Right cardiac atrium (tissue), 5 donors: ENCODE measurements at regions not wholly inside any gene's neighbourhood (a gene's known extent, or its start where the extent isn't known, plus 50 kb on each side); places are given as distances from the start of the nearest gene placed in this dataset.

Experiments used
- ATAC-seq, 2 donors: fragments of 200-7000 bp; cut with Tn5 transposase; one replicate each; pipeline versions ENCODE4 v1.8.0 to v1.9.1; 2020; ENCODE audit warnings: moderate library complexity in 2 of 2, mild to moderate bottlenecking in 1 of 2
- DNase-seq, 3 donors: peaks; one replicate each; pipeline ENCODE4 v3.0.0-alpha.2; 2020
- H3K27ac ChIP-seq: one replicate; pipeline ENCODE4 v1.5.1; 2013; ENCODE audit warnings: mild to moderate bottlenecking, low read length, control low read depth, moderate library complexity
- H3K27me3 ChIP-seq: one replicate; pipeline ENCODE4 v1.6.1; 2013; ENCODE audit not compliant: control insufficient read depth, insufficient read depth
- H3K4me1 ChIP-seq: one replicate; pipeline ENCODE4 v1.6.1; 2013; ENCODE audit warnings: low read length; ENCODE audit not compliant: control insufficient read depth, insufficient read depth
- H3K4me3 ChIP-seq: one replicate; pipeline ENCODE4 v1.5.1; 2013; ENCODE audit warnings: low read length, control low read depth
- H3K9me3 ChIP-seq: one replicate; pipeline ENCODE4 v1.6.1; 2013; ENCODE audit warnings: low read length; ENCODE audit not compliant: control insufficient read depth
- WGBS: extraction: QIAGEN DNeasy Blood & Tissue Kit; methylation state at CpG from one replicate; pipeline ENCODE4 v1.1.7; 2013; 5-methylcytosine and 5-hydroxymethylcytosine counted together
- intact Hi-C, 4 donors: fragments of 100-400 bp; cut with DNase I; formaldehyde crosslinking; loops; one replicate each; pipeline versions ENCODE4 v1.11.0 to v1.14.0; 2022 to 2023
- donor health status: healthy with polysubstance abuse.
- donor health status: DM: no; HTN: yes; CAD: no.
- donor health status: DM: no; HTN: no; CAD: no.
- donor health status: DM: no; HTN: yes; CAD: no; lungs with severe emphysema.
- donor health status: DM: yes; HTN: yes; CAD: no.

DNA sequence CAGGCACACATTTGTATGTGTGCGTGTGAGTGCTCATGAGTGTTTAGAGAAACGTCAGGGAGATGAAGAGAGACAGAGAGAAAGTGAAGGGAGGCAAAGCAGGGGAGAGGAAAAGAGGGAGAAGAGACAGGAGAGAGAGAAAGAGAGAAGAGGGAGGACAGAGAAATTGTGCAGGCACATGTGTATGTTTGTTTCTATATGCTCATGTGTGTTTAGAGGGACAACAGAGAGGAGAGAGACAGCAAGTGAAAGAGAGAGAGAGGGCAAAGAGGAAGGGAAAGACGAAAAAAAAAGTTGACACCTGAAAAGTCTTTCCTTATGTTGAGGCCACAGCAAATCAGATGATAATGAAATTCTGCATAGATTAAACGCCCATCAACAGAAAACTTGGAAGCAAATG is 541.1 kb downstream of the TNS1 start:
- H3K9me3 ChIP-seq = no peaks in the 10 kb centered on the region
- H3K4me1 ChIP-seq = no peaks in the 10 kb centered on the region
- ATAC-seq (no peak), DNase-seq (no peak)
- no peak overlapping the region for H3K27ac ChIP-seq
- intact Hi-C loops = no loop called here
- 69% methylated on average over 4 of the region's 4 CpGs for WGBS
- no peak overlapping the region for H3K4me3 ChIP-seq
- no peaks in the 10 kb centered on the region for H3K27me3 ChIP-seq

DNA sequence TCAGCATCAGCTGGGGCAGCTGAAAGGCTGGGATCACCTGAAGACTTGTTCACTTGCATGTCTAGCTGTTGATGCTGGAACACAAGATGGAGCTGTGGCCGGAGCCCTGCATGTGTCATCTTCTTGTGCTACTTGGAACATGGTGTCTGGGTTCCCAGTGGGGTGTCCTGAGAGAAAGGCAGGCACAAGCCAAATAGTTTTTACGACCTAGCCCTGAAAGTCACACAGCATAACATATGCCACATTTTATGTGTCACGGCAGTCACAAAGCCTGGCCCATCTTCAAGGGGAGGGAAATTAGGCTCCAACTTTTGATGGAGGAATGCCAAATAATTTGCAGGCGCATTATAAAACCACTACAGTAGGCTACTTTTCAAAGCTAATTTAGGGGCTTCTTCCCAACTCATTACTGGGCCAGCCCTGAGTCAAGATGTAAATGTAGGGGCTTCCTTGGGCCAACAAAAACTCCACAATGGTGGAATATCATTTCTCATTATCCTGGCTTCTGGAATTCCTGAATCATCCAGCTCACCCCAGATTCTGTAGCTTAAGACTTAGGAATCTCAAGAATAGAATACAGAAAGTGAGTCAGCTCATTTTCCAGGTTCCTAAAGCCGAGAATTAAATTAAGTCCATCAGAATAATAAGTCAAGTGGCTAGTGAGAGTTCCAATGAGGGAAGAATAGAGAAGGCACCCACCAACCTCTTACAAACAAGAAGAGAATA is 543.0 kb downstream of the TNS1 start:
- Histone ChIP-seq H3K4me3 (no peak overlapping the region), H3K4me1 (no peaks in the 10 kb centered on the region), H3K27me3 (no peaks in the 10 kb centered on the region), H3K9me3 (no peaks in the 10 kb centered on the region), H3K27ac (no peak overlapping the region)
- WGBS = 71% methylated on average over 5 of the region's 5 CpGs
- intact Hi-C loops = no loop called here
- ATAC-seq (no peak), DNase-seq (no peak)

- no peaks in the 10 kb centered on the region for H3K9me3 ChIP-seq
- no peaks in the 10 kb centered on the region for H3K4me1 ChIP-seq
- intact Hi-C loops = no loop called here
- 98% methylated on average over 2 of the region's 2 CpGs for WGBS
- no peak overlapping the region for H3K27ac ChIP-seq
- no peaks in the 10 kb centered on the region for H3K27me3 ChIP-seq
- H3K4me3 ChIP-seq = no peak overlapping the region
- DNase-seq = no peak
- ATAC-seq = no peak
Observed at GRCh38 chr2:217459016-217459415, 543.8 kb downstream of the TNS1 start.

- 94% methylated on average over 2 of the region's 2 CpGs for WGBS
- Histone ChIP-seq H3K4me3 (no peak overlapping the region), H3K27ac (no peak overlapping the region), H3K4me1 (no peaks in the 10 kb centered on the region), H3K27me3 (no peaks in the 10 kb centered on the region), H3K9me3 (no peaks in the 10 kb centered on the region)
- no peak for DNase-seq
- intact Hi-C loops = no loop called here
- no peak for ATAC-seq
Observed at GRCh38 chr2:217456016-217456415, 546.8 kb downstream of the TNS1 start.

DNA sequence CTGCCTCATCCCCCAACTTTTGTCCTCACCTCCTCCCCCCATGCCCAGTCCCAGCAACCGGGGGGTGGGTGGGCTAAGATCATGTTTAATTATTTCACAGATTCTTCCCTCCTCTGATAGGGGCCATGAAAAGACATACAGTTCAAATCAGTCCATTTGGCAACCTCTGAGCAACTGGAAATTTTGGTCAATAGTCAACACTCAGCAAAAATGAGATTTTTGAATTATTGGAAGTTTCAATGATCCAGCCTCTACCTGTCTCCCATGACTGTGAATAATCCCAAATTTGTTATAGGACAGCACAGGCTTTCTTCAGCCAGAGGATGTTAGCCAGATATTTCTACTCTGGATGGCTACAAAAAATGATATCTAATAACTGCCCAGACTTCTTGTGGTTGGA is 549.9 kb downstream of the TNS1 start:
- no peak for ATAC-seq
- WGBS = 84% methylated on average over 1 of the region's 1 CpG
- Histone ChIP-seq H3K27ac (no peak overlapping the region), H3K9me3 (no peaks in the 10 kb centered on the region), H3K4me1 (no peaks in the 10 kb centered on the region), H3K4me3 (no peak overlapping the region), H3K27me3 (no peaks in the 10 kb centered on the region)
- no peak for DNase-seq
- intact Hi-C loops = no loop called here

DNA sequence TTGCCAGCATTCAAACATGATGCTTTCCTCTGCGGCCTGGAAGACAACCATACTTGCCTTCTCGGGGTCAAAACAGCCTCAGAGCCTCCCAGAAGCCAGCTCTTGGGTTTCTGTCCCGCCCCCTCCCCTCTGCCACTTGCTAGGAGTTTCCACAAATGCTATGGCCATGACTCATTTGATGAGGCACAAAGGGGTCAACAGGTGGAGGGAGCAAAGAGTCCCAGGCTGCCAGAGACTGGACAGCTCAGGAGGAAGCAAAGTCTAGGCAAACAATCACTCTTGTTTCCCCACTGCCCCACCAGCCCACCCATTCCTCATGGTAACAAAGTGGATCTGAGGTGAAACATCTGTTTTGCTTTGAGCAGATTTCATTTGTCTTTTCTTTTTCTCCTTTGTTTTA is 551.1 kb downstream of the TNS1 start:
- intact Hi-C loops = no loop called here
- H3K27me3 ChIP-seq = no peaks in the 10 kb centered on the region
- no peak for DNase-seq
- H3K9me3 ChIP-seq = no peaks in the 10 kb centered on the region
- H3K4me1 ChIP-seq = no peaks in the 10 kb centered on the region
- ATAC-seq = no peak
- H3K27ac ChIP-seq = no peak overlapping the region
- 92% methylated on average over 3 of the region's 3 CpGs for WGBS
- H3K4me3 ChIP-seq = no peak overlapping the region

DNA sequence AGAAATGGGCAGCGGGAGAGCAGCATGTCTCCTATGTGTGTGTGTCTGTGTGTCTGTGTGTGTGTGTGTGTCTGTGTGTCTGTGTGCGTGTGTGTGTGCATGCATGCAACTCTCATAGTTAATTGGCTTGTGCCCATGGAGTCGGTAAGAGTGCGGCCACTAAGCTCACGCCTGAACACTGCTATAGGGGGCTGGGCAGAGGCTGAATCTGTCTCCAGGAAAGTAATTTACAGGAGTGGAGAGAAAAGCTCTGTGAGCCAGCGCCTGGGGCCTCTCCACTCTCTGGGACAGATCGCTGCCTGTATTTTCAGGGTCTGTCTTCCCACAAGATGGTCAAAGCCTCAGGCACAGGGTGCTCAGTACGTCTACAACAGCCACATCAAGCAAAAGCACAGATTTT is 553.4 kb downstream of the TNS1 start:
- intact Hi-C loops = no loop called here
- Histone ChIP-seq H3K4me3 (no peak overlapping the region), H3K27ac (no peak overlapping the region), H3K9me3 (no peaks in the 10 kb centered on the region), H3K4me1 (no peaks in the 10 kb centered on the region), H3K27me3 (no peaks in the 10 kb centered on the region)
- 88% methylated on average over 8 of the region's 8 CpGs for WGBS
- ATAC-seq = no peak
- DNase-seq = no peak

GRCh38 chr2:217448860-217449259 is 553.9 kb downstream of the TNS1 start:
- no peaks in the 10 kb centered on the region for H3K27me3 ChIP-seq
- H3K9me3 ChIP-seq = no peaks in the 10 kb centered on the region
- 95% methylated on average over 5 of the region's 5 CpGs for WGBS
- H3K27ac ChIP-seq = no peak overlapping the region
- intact Hi-C loops = no loop called here
- no peak for ATAC-seq
- no peak for DNase-seq
- no peak overlapping the region for H3K4me3 ChIP-seq
- H3K4me1 ChIP-seq = no peaks in the 10 kb centered on the region

DNA sequence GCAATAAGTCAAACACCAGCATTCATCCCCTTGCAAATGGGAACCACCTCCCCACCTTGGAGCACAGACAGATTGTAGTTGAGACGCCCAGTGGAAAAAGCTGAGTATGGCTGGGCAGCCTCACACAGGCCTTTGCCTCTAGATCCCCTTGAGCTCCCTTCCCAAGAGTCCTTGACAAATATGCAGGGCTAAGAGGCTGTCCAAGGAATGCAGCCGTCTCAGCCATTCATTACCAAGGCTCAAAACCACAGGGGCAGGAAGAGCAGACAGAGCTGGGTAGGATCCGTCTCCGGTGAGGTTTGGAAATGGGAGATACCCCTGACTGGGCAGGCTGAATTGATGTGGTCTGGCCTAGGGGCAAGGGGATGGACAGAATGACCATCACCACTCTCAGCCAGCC is 557.1 kb downstream of the TNS1 start:
- ATAC-seq (peak in 1 of 2 donors; percentile 55), DNase-seq (peak in 1 of 3 donors; percentile 49)
- no peak overlapping the region for H3K4me3 ChIP-seq
- H3K9me3 ChIP-seq = no peaks in the 10 kb centered on the region
- WGBS = 79% methylated on average over 4 of the region's 4 CpGs
- H3K27ac ChIP-seq = no peak overlapping the region
- H3K4me1 ChIP-seq = no peaks in the 10 kb centered on the region
- H3K27me3 ChIP-seq = no peaks in the 10 kb centered on the region
- intact Hi-C loops = no loop called here

DNA sequence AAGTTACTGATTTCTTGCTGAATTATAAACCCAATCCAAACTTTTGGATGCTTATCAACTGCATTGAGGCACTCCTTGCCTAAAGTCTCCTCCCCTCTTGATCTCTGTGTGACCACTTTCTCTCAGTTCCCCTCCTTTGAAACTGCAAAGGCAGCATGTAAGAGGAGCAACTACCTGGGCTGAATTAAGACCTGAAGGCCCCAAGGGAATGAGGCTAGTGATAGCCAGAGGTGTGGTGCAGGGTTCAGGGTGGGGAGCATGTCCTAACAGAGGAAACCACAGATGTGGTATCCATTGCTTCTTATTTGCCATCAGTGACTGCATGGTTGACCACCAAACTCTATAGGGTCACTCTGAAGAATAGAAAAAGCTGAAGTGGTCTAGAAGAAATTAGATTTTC is 557.9 kb downstream of the TNS1 start:
- no peak overlapping the region for H3K4me3 ChIP-seq
- no peaks in the 10 kb centered on the region for H3K27me3 ChIP-seq
- H3K9me3 ChIP-seq = no peaks in the 10 kb centered on the region
- H3K27ac ChIP-seq = no peak overlapping the region
- ATAC-seq = no peak
- H3K4me1 ChIP-seq = no peaks in the 10 kb centered on the region
- intact Hi-C loops = no loop called here
- no peak for DNase-seq

- no peak overlapping the region for H3K4me3 ChIP-seq
- DNase-seq (no peak), ATAC-seq (no peak)
- H3K4me1 ChIP-seq = no peaks in the 10 kb centered on the region
- no peak overlapping the region for H3K27ac ChIP-seq
- H3K27me3 ChIP-seq = no peaks in the 10 kb centered on the region
- intact Hi-C loops = no loop called here
- no peaks in the 10 kb centered on the region for H3K9me3 ChIP-seq
Observed at GRCh38 chr2:217444509-217444908, 558.3 kb downstream of the TNS1 start.

DNA sequence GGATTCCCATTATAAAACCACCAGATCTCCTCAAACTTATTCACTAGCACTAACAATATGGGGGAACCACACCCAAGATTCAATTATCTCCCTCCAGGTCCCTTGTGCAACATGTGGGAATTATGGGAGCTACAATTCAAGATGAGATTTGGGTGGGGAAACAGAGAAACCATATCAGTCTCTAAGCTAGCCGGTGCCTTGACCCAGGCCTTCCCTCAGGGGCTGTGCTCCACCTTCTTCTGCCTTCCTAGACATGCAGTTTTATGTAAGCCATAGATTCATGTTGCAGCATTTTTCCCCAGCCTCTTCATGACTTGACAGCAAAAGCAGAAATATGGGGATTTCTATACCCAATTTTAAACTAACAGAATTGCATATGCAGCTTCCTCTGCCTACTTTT is 559.2 kb downstream of the TNS1 start:
- DNase-seq (no peak), ATAC-seq (no peak)
- no peaks in the 10 kb centered on the region for H3K4me1 ChIP-seq
- no peaks in the 10 kb centered on the region for H3K27me3 ChIP-seq
- intact Hi-C loops = no loop called here
- H3K9me3 ChIP-seq = no peaks in the 10 kb centered on the region
- 95% methylated on average over 1 of the region's 1 CpG for WGBS
- no peak overlapping the region for H3K4me3 ChIP-seq
- no peak overlapping the region for H3K27ac ChIP-seq
